IMR-90 (cell line): ENCODE measurements at regions not wholly inside any gene's neighbourhood (a gene's known extent, or its start where the extent isn't known, plus 50 kb on each side); places are given as distances from the start of the nearest gene placed in this dataset.

Experiments
- ATAC-seq: fragments of 200-7000 bp; cut with Tn5 transposase; 2 replicates; pipeline ENCODE4 v1.9.1; 2020; ENCODE audit warnings: low read depth, mild to moderate bottlenecking, moderate library complexity
- BruUV-seq: library from RNA; stranded (reverse); fragments of 400-500 nt; replicated peaks from 2 replicates; lab custom pipeline; 2021; lab: Mats Ljungman, UMichigan
- CTCF ChIA-PET: fragments of 300-600 bp; formaldehyde crosslinking; extraction: SDS; loops from one replicate; lab custom pipeline; 2021; ENCODE audit warnings: antibody characterized with exemption; lab: Yijun Ruan, JAX
- POLR2A ChIA-PET: fragments of 300-600 bp; sonication (Branson Sonifier 250); formaldehyde crosslinking; loops from one replicate; lab custom pipeline; 2022; ENCODE audit warnings: antibody characterized with exemption; ENCODE audit not compliant: unreplicated experiment; lab: Charles Lee
- DNase-seq: peaks from one replicate; pipeline ENCODE4 v3.0.0; 2013
- H2AFZ ChIP-seq: replicated peaks from 2 replicates; pipeline ENCODE3; 2013; ENCODE audit warnings: low read length, mild to moderate bottlenecking; ENCODE audit not compliant: poor library complexity
- H2AK5ac ChIP-seq: 2 replicates; pipeline ENCODE4 v1.6.1; 2013; ENCODE audit warnings: low read depth, low read length, inconsistent platforms
- H2AK9ac ChIP-seq: replicated peaks from 2 replicates; pipeline ENCODE3; 2013; ENCODE audit warnings: mild to moderate bottlenecking, low read depth, low read length, moderate library complexity; ENCODE audit not compliant: poor library complexity
- H2BK120ac ChIP-seq: 2 replicates; pipeline ENCODE4 v1.6.1; 2013; ENCODE audit warnings: low read depth, low read length, inconsistent platforms
- H2BK15ac ChIP-seq: 3 replicates; pipeline ENCODE4 v1.6.1; 2013; ENCODE audit warnings: low read depth, low read length, inconsistent platforms
- H2BK20ac ChIP-seq: 2 replicates; pipeline ENCODE4 v1.6.1; 2013; ENCODE audit warnings: low read depth, mild to moderate bottlenecking, inconsistent platforms, low read length, moderate library complexity
- H2BK5ac ChIP-seq: 2 replicates; pipeline ENCODE4 v1.6.1; 2013; ENCODE audit warnings: mild to moderate bottlenecking, low read depth, low read length, inconsistent platforms; ENCODE audit not compliant: poor library complexity, severe bottlenecking
- H3K14ac ChIP-seq: replicated peaks from 2 replicates; pipeline ENCODE4 v1.6.1; 2013; ENCODE audit warnings: low read depth, low read length, inconsistent platforms
- H3K18ac ChIP-seq: 2 replicates; pipeline ENCODE4 v1.6.1; 2013; ENCODE audit warnings: low read depth, low read length, control low read depth
- H3K23ac ChIP-seq: 2 replicates; pipeline ENCODE4 v1.6.1; 2013; ENCODE audit warnings: low read depth, low read length, inconsistent platforms
- H3K27ac ChIP-seq: 2 replicates; pipeline ENCODE4 v1.5.1; 2013; ENCODE audit warnings: mild to moderate bottlenecking, control low read depth, low read length; ENCODE audit not compliant: insufficient read depth
- H3K27me3 ChIP-seq: 2 replicates; pipeline ENCODE4 v1.6.1; 2013; ENCODE audit warnings: low read length; ENCODE audit not compliant: control insufficient read depth, insufficient read depth
- H3K36me3 ChIP-seq: 2 replicates; pipeline ENCODE4 v1.6.1; 2013; ENCODE audit warnings: low read length, mixed read lengths; ENCODE audit not compliant: control insufficient read depth, insufficient read depth
- H3K4ac ChIP-seq: 2 replicates; pipeline ENCODE4 v1.6.1; 2013; ENCODE audit warnings: low read depth, low read length, inconsistent platforms
- H3K4me1 ChIP-seq: 2 replicates; pipeline ENCODE4 v1.6.1; 2013; ENCODE audit warnings: low read length, mixed read lengths; ENCODE audit not compliant: control insufficient read depth, insufficient read depth
- H3K4me2 ChIP-seq: 2 replicates; pipeline ENCODE4 v1.6.1; 2013; ENCODE audit warnings: low read depth, mild to moderate bottlenecking, control low read depth, low read length, moderate library complexity
- H3K4me3 ChIP-seq: 2 replicates; pipeline ENCODE4 v1.5.1; 2013; ENCODE audit warnings: low read depth, mild to moderate bottlenecking, control low read depth, low read length, moderate library complexity; ENCODE audit not compliant: insufficient read depth
- H3K56ac ChIP-seq: 2 replicates; pipeline ENCODE4 v1.6.1; 2013; ENCODE audit warnings: low read length, inconsistent platforms; ENCODE audit not compliant: insufficient read depth; ENCODE audit errors: extremely low read depth
- H3K79me1 ChIP-seq, 2 experiments: 2 replicates each; pipeline ENCODE4 v1.6.1; 2013; ENCODE audit warnings: low read length in 2 of 2, inconsistent platforms in 1 of 2, low read depth in 1 of 2
- H3K9ac ChIP-seq: 2 replicates; pipeline ENCODE4 v1.6.1; 2013; ENCODE audit warnings: low read depth, low read length, control low read depth
- H3K9me1 ChIP-seq: 2 replicates; pipeline ENCODE4 v1.6.1; 2013; ENCODE audit warnings: low read length, inconsistent platforms; ENCODE audit not compliant: insufficient read depth
- H3K9me3 ChIP-seq: 2 replicates; pipeline ENCODE4 v1.6.1; 2013; ENCODE audit warnings: low read length; ENCODE audit not compliant: control insufficient read depth, insufficient read depth
- H4K20me1 ChIP-seq: 2 replicates; pipeline ENCODE4 v1.6.1; 2013; ENCODE audit warnings: low read length, inconsistent platforms; ENCODE audit not compliant: insufficient read depth
- H4K5ac ChIP-seq: 2 replicates; pipeline ENCODE4 v1.6.1; 2013; ENCODE audit warnings: mild to moderate bottlenecking, low read depth, low read length, control low read depth
- H4K8ac ChIP-seq, 2 experiments: 2 replicates each; pipeline ENCODE4 v1.6.1; 2013; ENCODE audit warnings: low read depth in 2 of 2, low read length in 2 of 2, control low read depth in 1 of 2, inconsistent platforms in 1 of 2
- H4K91ac ChIP-seq: 2 replicates; pipeline ENCODE4 v1.6.1; 2013; ENCODE audit warnings: low read depth, low read length, inconsistent platforms; ENCODE audit not compliant: insufficient read depth
- MAFK ChIP-seq: IDR thresholded peaks from 2 replicates; pipeline ENCODE4 v1.6.1; 2012; ENCODE audit warnings: low read depth, low read length, improper control_type of control experiment
- MXI1 ChIP-seq: IDR thresholded peaks from 2 replicates; pipeline ENCODE4 v1.6.1; 2012; ENCODE audit warnings: low read depth, mild to moderate bottlenecking, low read length, moderate library complexity, borderline replicate concordance
- SMC3 ChIP-seq: fragments of 150-350 bp; IDR thresholded peaks from 2 replicates; pipeline ENCODE4 v1.6.1; 2016; ENCODE audit warnings: low read depth, mild to moderate bottlenecking, antibody characterized with exemption, low read length, moderate library complexity
- WGBS, 2 experiments: methylation state at CpG; one replicate each; pipeline versions ENCODE4 v1.1.5 to v1.1.7; 2013; ENCODE audit warnings: missing lambda C conversion rate in 2 of 2; ENCODE audit not compliant: insufficient read length in 1 of 2; ENCODE audit errors: extremely low coverage in 2 of 2; 5-methylcytosine and 5-hydroxymethylcytosine counted together
- dilution Hi-C: fragments of 300-500 bp; cut with HindIII; formaldehyde crosslinking; loops from one replicate; pipeline ENCODE4 v1.14.3; 2018; ENCODE audit warnings: low sequenced_read_pairs; ENCODE audit not compliant: unreplicated experiment
- in situ Hi-C: fragments of 300-500 bp; cut with MboI; formaldehyde crosslinking; loops from 3 replicates; pipeline ENCODE4 v1.14.3; 2019; ENCODE audit warnings: low sequenced_read_pairs, inconsistent platforms, mixed read lengths
- intact Hi-C: fragments of 100-400 bp; cut with micrococcal nuclease; formaldehyde crosslinking; loops from 2 replicates; pipeline ENCODE4 v1.10.0; 2022

- Histone ChIP-seq H3K9me1 (no peaks in the 10 kb centered on the region), H3K27me3 (no peaks in the 10 kb centered on the region), H3K79me1 (no peaks in the 10 kb centered on the region), H2BK15ac (no peak overlapping the region), H3K23ac (no peak overlapping the region), H4K20me1 (no peaks in the 10 kb centered on the region), H3K4me3 (no peak overlapping the region), H3K4me1 (no peaks in the 10 kb centered on the region), H4K8ac (no peak overlapping the region), H3K14ac (no peak overlapping the region), H4K91ac (no peak overlapping the region), H2AK9ac (no peak overlapping the region), H3K36me3 (no peaks in the 10 kb centered on the region), H2AFZ (no peak overlapping the region), H3K4ac (no peak overlapping the region), H3K56ac (no peak overlapping the region), H3K4me2 (no peak overlapping the region), H2AK5ac (no peak overlapping the region), H2BK120ac (no peak overlapping the region), H4K5ac (no peak overlapping the region), H3K18ac (no peak overlapping the region), H3K9ac (no peak overlapping the region), H3K9me3 (peaks cover 23% of the 10 kb centered on the region), H2BK20ac (no peak overlapping the region), H3K27ac (no peak overlapping the region), H2BK5ac (no peak overlapping the region)
- no TSS peak for BruUV-seq
- POLR2A ChIA-PET, result no interaction called here
- in situ Hi-C loops (no loop called here), dilution Hi-C loops (no loop called here), intact Hi-C loops (no loop called here)
- no peak for ATAC-seq
- TF ChIP-seq MXI1 (no peak), SMC3 (no peak), MAFK (no peak)
- WGBS, 2 experiments, result 83% methylated on average over 7 of the region's 15 CpGs; no CpG with 5 or more reads in 1 of the 2 experiments
- no peak for DNase-seq
- CTCF ChIA-PET, result no interaction called here
These were observed 165.6 kb upstream of the HDAC4 start for GRCh38 chr2:239566162-239566994.
